OCI-LY7 (cell line): ENCODE measurements at regions not wholly inside any gene's neighbourhood (a gene's known extent, or its start where the extent isn't known, plus 50 kb on each side); places are given as distances from the start of the nearest gene placed in this dataset.

Source experiments
- CTCF ChIP-seq: fragments of 200-600 bp; sonication (generic); conservative IDR thresholded peaks from 2 replicates; pipeline ENCODE4 v1.5.1; 2014; ENCODE audit warnings: mild to moderate bottlenecking, antibody characterized with exemption, low read length, moderate library complexity, mixed read lengths
- EZH2phosphoT487 ChIP-seq: fragments of 200-600 bp; sonication (generic); IDR thresholded peaks from 2 replicates; pipeline ENCODE4 v1.6.1; 2018; ENCODE audit warnings: low read depth, borderline replicate concordance, mild to moderate bottlenecking, mixed run types, antibody characterized with exemption, low read length, moderate library complexity, mixed read lengths

GRCh38 chr2:146826388-146826787, 1018.4 kb upstream of the ACVR2A start:
- TF ChIP-seq CTCF (no peak), EZH2phosphoT487 (no peak)
